Occipital lobe (tissue), 1 donor: ENCODE measurements at regions not wholly inside any gene's neighbourhood (a gene's known extent, or its start where the extent isn't known, plus 50 kb on each side); places are given as distances from the start of the nearest gene placed in this dataset.

Source experiments
- DNase-seq: peaks from one replicate; lab custom pipeline; 2025; lab: John Stamatoyannopoulos, UW

DNA sequence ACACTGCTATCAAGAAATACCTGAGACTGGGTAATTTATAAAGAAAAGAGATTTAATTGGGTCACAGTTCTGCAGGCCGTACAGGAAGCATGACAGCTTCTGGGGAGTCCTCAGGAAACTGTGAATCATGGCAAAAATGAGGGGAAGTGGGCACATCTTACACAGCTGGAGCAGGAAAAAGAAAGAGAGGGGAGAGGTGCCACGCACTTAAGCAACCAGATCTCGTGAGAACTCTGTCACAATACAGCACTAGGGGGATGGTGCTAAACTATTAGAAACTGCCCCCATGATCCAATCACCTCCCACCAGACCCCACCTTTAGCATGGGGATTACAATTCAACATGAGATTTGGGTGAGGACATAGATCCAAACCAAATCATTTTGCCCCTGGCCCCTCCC lies 105.5 kb upstream of the CPLX2 start:
- DNase-seq = no peak

DNA sequence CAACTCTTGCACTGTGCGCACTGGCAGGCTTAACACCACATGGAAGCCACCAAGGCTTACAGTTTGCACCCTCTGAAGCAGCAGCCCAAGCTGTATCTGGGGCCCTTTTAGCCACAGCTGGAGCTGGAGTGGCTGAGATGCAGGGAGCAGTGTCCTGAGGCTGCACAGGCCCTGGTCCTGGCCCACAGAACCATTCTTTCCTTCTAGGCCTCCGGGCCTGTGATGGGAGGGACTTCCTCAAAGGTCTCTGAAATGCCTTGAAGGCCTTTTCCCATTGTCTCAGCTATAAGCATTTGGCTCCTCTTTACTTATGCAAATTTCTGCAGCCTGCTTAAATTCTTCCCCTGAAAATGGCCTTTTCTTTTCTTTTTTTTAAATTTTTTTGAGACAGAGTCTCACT lies 104.4 kb upstream of the CPLX2 start:
- DNase-seq = no peak

DNA sequence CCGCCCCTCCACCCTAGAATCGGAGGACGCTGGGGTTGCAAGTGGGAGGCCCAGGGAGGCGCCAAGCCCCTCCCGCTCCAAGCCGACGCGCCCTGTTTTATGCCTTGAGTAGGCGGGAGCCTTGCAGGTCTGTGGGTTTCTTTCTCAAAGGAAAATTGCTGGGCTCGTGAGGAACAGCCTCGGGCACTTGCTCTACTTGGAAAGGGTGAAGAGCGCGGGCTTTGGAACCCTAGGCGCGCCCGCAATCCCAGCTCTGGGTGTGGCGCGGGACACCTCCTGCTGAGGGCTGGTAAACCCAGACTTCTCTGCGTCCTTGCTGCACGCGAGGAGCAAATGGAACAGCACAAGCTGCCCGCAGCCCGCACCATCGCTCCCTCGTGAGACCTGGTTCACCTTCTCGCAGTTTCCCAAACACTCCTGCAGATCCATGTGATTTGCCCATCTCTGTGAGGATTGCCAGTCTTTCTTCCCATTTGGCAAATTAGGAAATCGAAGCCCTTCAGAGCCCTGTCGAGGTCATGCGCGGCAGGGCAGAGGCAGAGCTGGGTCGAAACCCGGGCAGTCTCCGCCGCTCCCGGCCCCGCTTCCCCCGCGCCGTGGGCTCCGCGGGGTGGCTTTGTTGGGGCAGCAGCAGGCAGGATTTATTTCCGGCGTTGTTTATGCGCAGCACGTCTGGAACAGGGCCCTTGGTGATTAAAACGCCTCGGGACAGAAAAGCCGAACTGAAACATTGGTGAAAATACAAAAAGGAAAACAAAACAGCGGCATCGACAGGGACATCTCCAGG lies 98.4 kb upstream of the CPLX2 start:
- DNase-seq = no peak

DNA sequence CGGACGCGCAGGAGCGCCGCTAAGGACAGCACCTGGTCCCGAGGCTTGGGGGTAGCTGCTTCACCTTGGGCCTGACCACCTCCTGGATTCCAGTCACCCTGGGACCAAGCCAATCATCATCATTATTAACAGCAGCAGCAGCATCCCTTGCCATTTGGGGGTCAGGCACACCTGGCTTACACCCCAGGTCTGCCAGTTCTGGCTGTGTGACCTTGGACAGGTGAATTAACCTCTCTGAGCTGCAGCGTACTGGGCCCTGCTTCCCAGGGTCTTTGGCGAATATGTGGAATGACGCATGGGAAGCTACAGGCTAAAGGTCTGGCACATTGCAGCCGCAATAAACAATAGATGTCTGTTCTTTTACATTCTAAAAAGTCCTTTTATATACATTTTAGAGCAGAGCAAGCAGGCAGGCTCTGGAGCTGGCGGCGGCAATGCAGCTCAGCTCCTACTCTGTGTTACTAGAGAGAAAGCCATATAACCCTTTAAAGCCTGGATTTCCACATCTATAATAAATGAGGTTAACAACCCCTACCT lies 97.8 kb upstream of the CPLX2 start:
- no peak for DNase-seq

DNA sequence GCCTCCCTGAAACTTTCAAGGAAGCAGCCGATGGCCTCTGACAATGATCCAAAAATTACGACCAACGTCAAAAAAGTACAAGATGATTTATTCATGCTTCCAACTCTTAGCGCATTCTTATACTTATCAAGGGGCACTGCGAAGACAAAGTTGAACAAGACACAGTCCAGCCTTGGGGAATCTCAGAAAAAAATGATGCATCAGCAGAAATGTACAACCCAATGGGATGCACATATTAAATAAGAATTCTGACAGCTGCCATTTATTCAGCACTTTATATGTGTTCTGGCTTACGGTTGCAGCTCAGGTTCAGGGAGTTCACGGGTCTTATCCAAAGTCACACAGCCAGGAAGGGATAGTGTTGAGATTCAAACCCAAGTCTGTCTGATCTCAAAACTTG lies 96.0 kb upstream of the CPLX2 start:
- no peak for DNase-seq

DNA sequence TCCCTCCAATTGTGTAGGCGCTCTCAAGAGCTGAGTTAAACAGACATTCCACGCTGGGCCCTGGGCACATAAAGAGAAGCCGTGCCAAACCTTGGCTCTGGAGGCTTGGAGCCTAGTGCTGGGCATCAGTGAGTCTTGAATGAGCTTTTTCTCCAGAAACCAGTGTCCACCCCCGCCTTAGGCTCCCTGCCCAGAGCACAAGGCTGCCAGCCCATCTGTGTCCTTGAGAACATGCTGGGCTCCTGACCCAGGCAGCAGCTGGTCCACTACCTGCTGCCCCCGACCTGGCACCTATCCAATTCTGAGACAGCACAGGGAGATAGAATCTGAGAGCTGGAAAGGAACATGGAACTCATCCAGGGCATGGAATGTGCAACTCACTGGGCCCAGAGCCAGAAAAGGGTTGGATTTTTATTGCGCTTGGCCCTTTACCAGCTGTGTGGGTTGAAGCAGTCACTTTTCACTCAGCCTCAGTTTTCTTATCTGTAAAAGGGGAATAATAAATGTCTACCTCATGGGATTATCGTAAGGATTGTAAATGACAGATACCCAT lies 92.4 kb upstream of the CPLX2 start:
- peak; percentile 61 for DNase-seq

DNA sequence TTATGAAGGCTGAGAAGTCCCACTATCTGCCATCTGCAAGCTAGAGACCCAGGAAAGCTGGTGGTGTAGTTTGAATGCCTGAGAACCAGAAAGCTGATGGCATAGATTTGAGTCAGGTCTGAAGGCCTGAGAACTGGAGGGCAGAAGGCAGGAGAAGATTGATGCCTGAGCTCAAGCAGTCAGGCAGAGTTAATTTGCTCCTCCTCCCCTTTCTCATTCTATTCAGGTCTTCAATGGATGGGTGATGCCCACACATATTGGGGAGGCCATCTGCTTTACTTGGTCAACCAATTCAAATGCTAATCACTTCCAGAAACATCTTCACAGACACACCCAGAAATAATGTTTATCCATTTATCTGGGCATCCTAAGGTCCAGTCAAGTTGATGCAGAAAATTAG lies 87.6 kb upstream of the CPLX2 start:
- no peak for DNase-seq

DNA sequence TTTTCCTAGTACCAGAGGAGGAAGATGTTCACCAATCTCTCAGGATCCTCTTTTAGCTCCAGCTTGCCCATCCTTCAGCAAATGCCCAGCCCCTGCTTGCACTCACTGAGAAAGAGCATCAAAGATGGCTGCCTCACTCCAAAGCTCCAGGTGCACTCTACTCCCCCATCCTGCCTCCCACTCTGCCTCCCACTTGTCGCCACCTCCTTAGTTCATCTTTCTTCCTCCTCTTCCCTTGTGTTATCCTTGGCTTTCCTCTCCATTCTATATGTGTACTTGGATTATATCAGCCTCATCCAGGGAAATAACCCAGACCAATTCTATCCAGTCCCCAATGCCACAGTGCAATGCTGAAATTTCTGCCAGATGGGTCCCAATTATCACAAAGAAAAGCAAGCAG lies 87.1 kb upstream of the CPLX2 start:
- no peak for DNase-seq

DNA sequence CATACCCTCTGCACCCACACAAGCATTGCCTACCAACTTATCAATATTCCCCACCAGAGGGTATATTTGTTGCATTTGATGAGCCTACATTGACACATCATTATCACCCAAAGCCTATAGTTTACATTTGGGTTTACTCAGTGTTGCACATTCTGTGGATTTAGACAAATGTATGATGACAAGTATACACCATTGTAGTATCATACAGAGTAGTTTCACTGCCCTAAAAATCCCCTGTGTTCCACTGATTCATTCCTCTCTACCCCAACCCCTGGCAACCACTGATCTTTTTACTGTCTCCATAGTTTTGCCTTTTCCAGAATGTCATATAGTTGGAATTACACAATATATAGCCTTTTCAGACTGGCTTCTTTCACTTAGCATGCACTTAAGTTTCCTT lies 85.7 kb upstream of the CPLX2 start:
- no peak for DNase-seq

DNA sequence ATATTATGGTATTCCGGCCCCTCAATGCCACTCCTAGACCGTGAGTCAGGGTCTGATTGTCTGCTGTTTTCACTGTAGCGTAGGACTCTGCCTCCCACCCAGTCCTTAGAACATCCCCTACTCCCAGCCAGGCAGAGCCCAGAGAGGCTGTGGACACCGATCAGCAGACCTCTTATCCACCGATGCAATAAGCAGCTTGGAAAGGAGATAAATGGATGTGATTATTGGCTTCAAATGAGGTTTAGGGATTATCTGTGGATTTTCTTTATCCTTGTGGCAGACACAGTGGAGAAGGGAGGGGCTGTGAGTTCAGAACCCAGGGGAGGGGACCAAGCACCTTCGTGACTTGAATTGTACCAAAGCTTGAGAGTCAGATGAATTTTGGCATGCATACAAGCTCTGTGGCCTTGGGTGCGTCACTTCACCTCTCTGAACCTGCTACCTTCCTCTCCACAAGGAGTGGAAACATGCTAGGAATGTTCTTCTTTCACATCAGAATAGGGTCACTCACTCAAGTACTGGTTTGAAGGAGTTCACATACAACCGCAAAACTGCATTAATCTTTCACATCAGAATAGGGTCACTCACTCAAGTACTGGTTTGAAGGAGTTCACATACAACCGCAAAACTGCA lies 83.1 kb upstream of the CPLX2 start:
- DNase-seq = no peak

DNA sequence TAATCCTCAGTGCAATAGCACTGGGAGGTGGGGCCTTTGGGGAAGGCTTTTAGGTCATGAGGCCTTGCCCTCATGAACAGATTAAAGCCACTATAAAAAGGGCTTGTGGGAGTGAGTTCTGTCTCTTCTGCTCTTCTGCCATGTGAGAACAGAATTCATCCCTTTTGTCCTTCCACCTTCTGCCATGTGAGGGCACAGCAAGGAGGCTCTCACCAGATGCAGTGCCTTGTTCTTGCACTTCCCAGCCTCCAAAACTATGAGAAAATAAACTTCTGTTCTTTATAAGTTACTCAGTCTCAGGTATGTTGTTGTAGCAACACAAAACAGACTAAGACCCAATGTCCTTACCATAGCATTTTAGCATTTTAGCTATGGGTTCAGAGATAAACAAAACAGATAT lies 81.7 kb upstream of the CPLX2 start:
- DNase-seq = no peak

DNA sequence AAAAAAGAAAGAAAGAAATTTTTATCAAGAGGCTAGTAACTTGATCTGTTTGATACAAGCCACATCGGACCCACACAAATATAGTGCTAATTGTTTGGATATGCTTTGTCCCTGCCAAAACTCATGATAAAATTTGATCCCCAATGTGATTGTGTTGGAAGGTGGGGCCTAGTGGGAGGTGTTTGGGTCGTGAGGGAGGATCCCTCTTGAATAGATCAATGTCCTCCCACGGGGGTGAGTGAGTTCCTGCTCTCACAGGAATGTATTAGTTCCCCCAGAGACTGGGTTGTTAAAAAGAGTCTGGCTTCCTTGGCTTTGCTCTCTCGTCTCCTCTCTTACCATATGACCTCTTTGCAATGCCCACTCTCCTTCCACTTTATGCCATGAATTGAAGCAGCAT lies 80.6 kb upstream of the CPLX2 start:
- no peak for DNase-seq

DNA sequence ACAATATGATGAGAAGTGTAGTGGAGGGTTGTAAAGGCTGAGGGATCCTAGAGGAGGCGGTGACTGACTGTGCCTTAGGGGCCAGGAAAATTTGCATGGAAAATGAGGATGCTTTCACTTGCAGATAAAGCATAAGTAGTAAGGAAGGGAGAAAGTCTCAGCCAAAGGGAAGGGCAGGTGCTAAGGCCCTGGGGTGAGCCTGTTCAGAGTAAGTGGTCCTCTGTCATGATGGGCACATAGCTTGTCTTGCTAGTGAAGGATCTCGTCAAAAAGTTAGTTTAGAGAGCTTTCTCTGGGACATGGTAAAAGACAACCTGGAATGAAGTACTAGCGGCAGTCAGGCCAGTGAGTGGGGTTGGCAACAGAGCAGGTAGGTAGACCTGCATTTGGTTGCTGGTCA lies 75.4 kb upstream of the CPLX2 start:
- no peak for DNase-seq

DNA sequence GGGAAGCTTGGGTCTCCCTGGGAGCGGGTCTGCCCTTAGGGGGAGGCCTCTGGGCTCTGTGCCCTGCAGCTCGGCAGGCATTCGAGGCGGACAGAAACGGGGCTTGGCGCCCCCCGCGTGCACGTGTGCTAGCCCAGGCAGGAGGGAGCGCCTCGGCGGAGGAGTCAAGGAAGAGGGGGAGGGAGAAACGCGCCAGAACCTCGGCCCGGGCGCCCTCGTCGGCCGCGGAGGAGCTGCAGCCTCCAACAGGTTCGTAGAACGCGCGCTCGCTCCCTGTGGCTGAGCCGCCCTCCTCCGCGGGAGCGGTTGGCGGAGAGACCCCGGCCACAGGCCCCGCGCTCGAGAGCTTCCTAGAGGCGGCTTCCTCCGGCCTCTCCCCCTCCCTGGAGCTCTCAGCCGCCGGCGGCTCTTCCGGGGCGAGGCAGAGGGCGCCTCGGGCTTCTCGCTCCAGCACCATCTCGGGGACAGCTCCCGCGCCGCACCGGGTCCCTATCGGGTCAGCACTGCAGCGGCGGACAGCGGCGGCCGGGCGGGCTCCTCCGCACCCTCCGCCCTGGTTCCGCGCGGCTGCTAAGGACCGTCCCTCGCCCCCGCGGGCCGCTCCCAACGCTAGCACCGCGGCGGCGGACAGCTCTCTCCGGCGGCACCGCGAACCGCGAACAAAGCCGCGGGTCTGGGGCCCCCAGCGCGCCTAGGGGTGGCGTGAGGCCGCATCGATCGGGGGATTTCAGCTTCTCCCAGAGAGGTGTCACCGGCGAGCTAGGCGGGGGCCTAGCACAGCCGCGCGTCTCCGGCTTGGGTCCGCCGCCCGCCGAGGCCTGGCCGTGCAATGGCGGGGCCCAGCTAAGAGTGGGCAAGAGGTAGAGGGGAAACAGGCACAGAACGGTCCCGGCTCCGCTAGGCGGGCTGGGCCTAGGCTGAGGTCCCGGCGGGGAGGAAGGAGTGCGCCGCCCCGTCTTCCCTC lies 74.6 kb upstream of the CPLX2 start:
- no peak for DNase-seq

DNA sequence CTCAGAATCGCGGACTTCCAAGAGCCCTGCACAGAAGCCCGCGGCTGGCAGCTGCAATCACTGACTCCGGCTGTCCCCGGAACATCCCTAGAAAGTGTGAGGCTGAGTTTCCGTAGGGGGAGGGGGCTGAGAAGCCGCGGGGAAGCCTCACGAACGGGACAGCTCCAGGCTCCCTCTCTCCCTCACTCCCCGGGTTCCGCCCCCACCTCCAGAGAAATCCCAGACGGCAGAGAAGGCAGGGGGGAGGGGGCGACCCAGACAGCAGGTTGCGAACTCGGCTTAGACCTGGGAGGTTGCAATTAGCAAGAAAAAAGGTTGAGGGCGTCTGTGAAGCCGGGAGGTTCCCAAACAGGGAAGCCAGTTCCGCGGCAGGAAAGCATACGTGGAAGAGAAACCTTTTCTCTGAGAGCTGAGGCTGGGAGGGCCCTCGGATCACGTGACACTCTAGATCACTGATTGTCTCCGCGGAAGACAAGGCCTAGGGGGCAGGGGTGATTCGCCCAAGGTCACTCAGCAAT lies 73.8 kb upstream of the CPLX2 start:
- no peak for DNase-seq

DNA sequence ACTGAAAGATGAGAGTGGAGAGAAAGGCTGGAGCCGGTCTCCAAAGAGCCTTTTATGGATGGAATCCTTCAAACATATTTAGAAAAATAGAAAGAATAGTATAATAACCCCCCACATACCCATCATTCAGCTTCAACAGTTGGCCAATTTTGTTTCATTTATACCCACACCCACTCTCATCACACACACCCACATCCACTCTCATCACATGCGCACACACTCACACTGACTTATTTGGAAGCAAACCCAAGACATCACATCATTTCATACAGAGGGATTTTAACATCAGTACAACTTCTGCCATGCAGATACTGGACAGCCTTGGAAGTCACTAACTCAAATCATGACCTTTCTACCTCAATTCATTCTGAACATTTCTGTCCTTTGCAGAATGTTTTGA lies 72.8 kb upstream of the CPLX2 start:
- DNase-seq = no peak

DNA sequence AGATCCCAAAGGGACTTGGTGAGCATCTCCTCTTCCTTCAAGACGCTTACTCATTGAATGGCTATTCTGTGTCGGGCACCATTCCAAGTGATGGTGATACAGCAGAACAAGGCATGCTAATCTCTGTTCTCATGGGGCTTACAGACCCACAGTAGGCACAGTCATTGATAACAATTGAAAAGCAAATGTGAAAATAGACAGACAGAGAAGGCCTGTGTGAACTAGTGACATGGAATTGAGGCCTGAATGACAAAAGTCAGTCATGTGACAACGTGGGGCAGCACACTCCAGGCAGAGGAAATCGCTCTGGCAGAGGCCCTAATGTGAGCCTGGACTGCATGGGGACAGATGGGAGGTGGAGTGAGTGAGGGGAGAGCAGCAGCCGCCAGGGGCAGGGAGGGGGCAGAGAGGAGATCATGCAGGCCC lies 70.7 kb upstream of the CPLX2 start:
- DNase-seq = peak; percentile 18

DNA sequence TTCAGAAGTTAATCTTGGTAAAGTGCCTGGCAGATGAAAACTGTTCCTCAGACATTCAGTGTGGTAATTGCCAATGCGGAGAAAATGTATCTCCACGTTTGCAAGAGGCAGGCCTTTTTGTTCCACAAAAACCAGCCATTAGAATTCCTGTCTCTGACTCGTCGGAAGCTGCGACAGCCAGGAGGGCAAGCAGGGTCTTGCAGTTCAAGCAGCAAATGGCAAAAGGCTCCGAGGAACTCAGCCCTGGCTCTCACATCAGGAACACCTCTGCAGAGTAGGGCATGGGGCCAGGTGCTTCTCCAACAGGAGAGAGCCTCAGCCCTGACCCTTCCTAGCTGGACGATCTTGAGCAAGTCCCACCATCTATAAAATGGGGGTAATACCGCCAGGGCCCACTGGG lies 69.0 kb upstream of the CPLX2 start:
- no peak for DNase-seq

DNA sequence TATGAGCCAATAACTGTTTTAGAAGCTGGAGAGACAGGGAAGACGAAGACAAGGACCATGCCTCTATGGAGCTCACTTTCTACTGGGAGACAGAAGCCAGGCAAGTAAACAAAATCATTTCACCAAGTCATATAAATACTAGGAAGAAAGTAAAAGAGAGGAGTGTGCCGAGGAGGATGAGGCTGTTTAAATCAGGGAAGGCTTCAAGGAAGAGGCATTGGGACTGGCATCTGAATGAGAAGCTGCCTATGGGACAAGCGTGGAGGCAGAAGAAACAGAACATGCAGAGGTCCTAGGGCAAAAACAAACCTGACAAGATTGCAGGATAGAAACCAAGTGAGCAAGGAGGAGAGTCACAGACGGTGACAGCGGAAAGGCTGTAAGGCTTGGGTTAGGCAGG lies 68.1 kb upstream of the CPLX2 start:
- no peak for DNase-seq

DNA sequence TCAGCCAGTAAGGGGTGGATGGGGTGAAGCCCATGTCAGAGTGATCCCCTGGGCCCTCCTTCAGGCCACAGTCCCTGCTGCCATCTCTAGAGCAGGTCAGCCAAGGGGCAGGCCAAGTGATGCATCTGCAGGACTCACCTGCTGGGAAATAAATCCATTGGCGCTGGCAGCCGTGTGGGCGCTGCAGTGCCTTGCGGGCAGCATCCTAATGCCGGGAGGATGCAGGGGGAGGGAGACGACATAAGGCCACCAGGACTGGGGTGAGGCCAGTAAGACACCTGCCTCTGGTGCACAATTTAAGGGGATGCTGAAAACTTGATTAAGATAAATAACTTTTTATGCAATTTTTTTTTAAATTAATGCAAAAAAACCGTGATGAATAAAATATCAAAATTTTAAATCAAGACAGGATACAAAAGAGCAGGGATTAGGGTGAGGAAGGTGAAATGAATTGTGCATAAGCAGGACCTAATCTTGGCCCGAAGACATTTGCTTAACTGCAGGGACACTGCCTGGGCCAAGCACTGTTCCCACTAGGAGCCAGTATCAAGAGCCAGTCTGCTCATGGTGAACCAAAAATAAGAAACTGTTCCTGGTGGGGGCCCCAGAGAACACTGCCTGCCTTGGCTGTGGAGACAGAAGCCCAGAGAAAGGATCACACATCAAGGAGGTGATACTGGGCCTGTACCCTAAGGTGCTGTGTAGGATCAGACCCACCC lies 67.5 kb upstream of the CPLX2 start:
- no peak for DNase-seq
